AG09309 (cell line): ENCODE measurements at regions not wholly inside any gene's neighbourhood (a gene's known extent, or its start where the extent isn't known, plus 50 kb on each side); places are given as distances from the start of the nearest gene placed in this dataset.

Experiments used
- DNase-seq: peaks from one replicate; pipeline ENCODE4 v3.0.0-alpha.2; 2010; ENCODE audit warnings: low read depth
- H3K4me3 ChIP-seq: 2 replicates; pipeline ENCODE4 v1.5.1; 2011; ENCODE audit warnings: mild to moderate bottlenecking, low read depth, low read length, moderate library complexity; ENCODE audit not compliant: control insufficient read depth
- TF ChIP-seq, protein P1 (sequence below): IDR thresholded peaks from 2 replicates; pipeline ENCODE4 v1.5.1; 2011; ENCODE audit warnings: mild to moderate bottlenecking, low read depth, low read length, inconsistent platforms; ENCODE audit not compliant: insufficient read depth, control insufficient read depth; ENCODE audit errors: missing control alignments

DNA sequence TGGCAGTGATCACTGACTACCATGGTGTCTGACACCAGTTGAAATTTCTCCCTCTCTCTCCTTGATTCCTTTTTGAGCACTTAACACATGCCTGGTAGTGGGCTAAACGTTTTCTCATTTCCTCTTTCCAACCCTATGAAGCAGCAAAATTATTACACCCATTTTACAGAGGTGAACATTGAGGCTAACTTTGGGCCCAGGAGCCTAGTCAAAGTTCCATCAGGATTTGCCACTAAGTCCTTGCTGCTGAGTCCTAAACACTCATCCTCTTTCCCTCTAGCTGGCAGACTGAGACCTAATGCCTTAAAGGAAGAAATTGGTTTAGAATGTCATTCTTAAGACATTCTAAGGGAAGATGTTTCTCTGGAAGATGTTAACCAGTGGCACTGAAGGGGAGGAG lies 74.7 kb upstream of the IRX3 start:
- H3K4me3 ChIP-seq = no peak overlapping the region
- DNase-seq = no peak
- TF ChIP-seq, protein P1, sequence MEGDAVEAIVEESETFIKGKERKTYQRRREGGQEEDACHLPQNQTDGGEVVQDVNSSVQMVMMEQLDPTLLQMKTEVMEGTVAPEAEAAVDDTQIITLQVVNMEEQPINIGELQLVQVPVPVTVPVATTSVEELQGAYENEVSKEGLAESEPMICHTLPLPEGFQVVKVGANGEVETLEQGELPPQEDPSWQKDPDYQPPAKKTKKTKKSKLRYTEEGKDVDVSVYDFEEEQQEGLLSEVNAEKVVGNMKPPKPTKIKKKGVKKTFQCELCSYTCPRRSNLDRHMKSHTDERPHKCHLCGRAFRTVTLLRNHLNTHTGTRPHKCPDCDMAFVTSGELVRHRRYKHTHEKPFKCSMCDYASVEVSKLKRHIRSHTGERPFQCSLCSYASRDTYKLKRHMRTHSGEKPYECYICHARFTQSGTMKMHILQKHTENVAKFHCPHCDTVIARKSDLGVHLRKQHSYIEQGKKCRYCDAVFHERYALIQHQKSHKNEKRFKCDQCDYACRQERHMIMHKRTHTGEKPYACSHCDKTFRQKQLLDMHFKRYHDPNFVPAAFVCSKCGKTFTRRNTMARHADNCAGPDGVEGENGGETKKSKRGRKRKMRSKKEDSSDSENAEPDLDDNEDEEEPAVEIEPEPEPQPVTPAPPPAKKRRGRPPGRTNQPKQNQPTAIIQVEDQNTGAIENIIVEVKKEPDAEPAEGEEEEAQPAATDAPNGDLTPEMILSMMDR = no peak

DNA sequence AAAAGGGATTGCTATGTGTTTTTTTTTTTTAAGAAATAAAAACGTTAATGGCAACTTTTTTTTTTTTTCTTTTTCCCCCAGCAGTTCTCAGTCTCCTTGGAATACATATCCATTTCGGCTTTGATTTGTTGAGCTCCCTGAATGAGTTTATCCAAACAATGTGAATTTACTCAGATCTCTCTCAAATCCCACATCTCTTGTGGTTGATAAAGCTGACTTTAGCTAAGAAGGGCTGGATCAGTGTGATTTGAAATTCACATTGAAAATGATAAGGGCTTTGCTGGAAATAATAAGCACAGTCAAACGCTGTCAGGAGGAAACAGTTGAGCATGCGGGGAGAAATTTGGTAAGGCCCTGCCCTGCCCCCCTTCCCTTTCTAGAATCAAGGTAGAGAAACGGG lies 74.1 kb upstream of the IRX3 start:
- TF ChIP-seq, protein P1 = no peak
- DNase-seq = no peak
- no peak overlapping the region for H3K4me3 ChIP-seq

GRCh38 chr16:54359555-54359954 lies 73.0 kb upstream of the IRX3 start:
- no peak for DNase-seq
- TF ChIP-seq, protein P1 = no peak
- no peak overlapping the region for H3K4me3 ChIP-seq

DNA sequence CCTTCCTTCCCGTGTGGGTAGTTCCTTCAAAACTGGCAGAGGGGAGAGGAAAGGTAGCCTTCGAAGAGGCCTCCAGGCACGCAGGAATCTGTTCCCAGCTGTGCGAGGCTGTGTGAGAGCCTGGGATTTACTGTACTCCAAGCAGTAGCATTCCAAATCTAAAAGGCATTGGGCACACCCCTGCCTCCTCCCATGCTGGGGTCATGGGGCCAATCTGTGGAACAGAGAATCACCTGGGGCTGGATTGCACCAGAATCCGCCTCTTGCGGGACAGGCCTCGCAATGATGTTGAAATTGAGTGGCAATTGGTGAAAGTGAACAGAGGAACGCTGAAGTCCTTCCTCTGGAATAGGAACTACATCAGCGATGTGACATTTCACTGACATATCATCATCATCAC lies 72.5 kb upstream of the IRX3 start:
- TF ChIP-seq, protein P1 = no peak
- no peak overlapping the region for H3K4me3 ChIP-seq
- no peak for DNase-seq

DNA sequence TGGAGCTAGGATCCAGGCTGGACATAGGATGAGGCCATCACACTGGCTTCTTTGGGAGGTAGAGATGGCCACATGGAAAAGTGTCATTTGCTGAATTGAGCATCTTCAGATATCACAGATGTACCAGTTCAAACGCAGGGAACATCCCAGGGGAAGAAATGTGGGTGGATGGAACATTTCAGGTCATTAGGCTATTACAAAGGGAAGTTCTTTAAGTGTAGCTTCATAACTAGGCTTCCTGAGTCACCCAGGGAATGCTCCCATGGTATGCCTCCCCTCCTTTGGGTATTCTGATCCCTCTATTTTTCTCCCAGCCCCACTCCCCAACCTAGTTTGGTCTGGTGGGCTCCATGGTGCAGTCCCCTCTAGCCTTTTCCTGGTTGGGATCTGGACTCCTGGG lies 69.8 kb upstream of the IRX3 start:
- no peak for DNase-seq
- H3K4me3 ChIP-seq = no peak overlapping the region
- TF ChIP-seq, protein P1 = no peak

DNA sequence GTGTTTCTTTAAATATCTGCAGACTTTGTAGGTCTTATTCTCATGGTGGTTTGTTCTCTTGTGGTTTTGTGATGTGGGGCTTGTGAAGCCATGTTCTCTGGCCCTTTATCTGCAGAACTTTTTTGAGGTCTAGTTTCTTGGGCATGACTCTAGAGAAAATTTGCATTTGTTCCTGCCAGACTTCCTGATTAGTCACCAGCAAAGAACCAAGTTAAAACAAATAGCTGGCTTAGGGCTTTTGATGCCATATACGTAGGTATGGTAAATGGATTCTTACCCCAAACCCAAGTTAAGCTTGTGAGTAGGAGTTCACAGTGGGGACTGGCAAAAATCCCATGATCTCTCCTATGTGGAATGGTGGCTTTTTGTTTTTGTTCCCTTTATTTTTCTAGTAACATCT lies 68.7 kb upstream of the IRX3 start:
- TF ChIP-seq, protein P1 = no peak
- DNase-seq = no peak
- no peak overlapping the region for H3K4me3 ChIP-seq

- H3K4me3 ChIP-seq = no peak overlapping the region
- TF ChIP-seq, protein P1 = no peak
- DNase-seq = no peak
These were observed 66.5 kb upstream of the IRX3 start for GRCh38 chr16:54353097-54353496.
